Naive thymus-derived CD8-positive, alpha-beta T cell (primary cell): ENCODE measurements at regions not wholly inside any gene's neighbourhood (a gene's known extent, or its start where the extent isn't known, plus 50 kb on each side); places are given as distances from the start of the nearest gene placed in this dataset.

Experiments used
- ATAC-seq, 2 donors: fragments of 150-1000 bp; cut with Tn5 transposase in 1 of 2; sonication (Bioruptor Pico), chemical (Tn5 transposase) in 1 of 2; 1 replicate in 1 of 2; 2 replicates in 1 of 2; pipeline ENCODE4 v1.10.0; 2021; ENCODE audit warnings: mild to moderate bottlenecking in 2 of 2, moderate library complexity in 2 of 2
- POLR2A ChIA-PET: fragments of 350-600 bp; sonication (Branson Sonifier 250); formaldehyde crosslinking; loops from one replicate; lab custom pipeline; 2021; ENCODE audit warnings: antibody characterized with exemption; lab: Charles Lee
- DNase-seq, 10 donors: peaks; one replicate each; pipeline versions ENCODE4 v3.0.0 to v3.0.0-alpha.2; 2020 to 2022
- H3K27ac Mint-ChIP-seq, 10 donors: one replicate each; pipeline ENCODE4 v1.8.0; 2020 to 2022; ENCODE audit warnings: mild to moderate bottlenecking in 10 of 10, mixed read lengths in 10 of 10, moderate library complexity in 4 of 10, inconsistent platforms in 1 of 10
- H3K27me3 Mint-ChIP-seq, 5 donors: one replicate each; pipeline ENCODE4 v1.8.0; 2021 to 2022; ENCODE audit warnings: mixed read lengths in 5 of 5
- H3K36me3 Mint-ChIP-seq, 3 donors: one replicate each; pipeline ENCODE4 v1.8.0; 2020 to 2022; ENCODE audit warnings: mixed read lengths in 3 of 3, mild to moderate bottlenecking in 2 of 3, inconsistent platforms in 1 of 3
- H3K4me1 Mint-ChIP-seq, 4 donors: one replicate each; pipeline ENCODE4 v1.8.0; 2021 to 2022; ENCODE audit warnings: mixed read lengths in 4 of 4
- H3K4me3 Mint-ChIP-seq, 10 donors: one replicate each; pipeline ENCODE4 v1.8.0; 2020 to 2022; ENCODE audit warnings: mild to moderate bottlenecking in 10 of 10, mixed read lengths in 10 of 10, moderate library complexity in 6 of 10, inconsistent platforms in 1 of 10
- H3K9me3 Mint-ChIP-seq, 9 donors: one replicate each; pipeline ENCODE4 v1.8.0; 2020 to 2022; ENCODE audit warnings: mixed read lengths in 9 of 9, mild to moderate bottlenecking in 3 of 9, inconsistent platforms in 1 of 9, moderate library complexity in 1 of 9

DNA sequence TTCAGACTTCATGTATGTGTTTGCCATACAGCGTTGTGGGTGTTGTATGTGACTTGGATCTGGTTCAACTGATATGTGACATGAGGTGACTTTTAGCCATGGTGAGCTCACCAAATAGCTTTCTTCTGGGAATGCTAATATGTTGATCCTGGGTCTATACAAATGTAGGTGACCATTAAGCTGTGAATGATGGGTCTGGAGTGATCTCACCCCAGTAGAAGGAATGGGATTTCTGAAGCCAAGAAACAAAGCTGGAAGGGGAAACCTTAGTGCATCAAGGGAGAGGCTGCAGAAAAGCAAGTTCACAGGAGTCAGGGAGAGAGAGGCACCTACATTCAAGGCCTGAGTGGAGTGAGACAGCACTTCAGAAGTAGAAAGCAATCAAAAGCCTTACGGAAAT lies 421.0 kb upstream of the THRB start:
- Mint-ChIP-seq H3K4me3 (no peak overlapping the region), H3K9me3 (peaks cover 0 to 8% (median 0%) of the 10 kb centered on the region in 9 donors), H3K36me3 (no peaks in the 10 kb centered on the region), H3K27me3 (peaks cover 0 to 3% (median 0%) of the 10 kb centered on the region in 5 donors), H3K4me1 (no peaks in the 10 kb centered on the region), H3K27ac (no peak overlapping the region)
- DNase-seq (no peak), ATAC-seq (no peak)
- POLR2A ChIA-PET, result no interaction called here

DNA sequence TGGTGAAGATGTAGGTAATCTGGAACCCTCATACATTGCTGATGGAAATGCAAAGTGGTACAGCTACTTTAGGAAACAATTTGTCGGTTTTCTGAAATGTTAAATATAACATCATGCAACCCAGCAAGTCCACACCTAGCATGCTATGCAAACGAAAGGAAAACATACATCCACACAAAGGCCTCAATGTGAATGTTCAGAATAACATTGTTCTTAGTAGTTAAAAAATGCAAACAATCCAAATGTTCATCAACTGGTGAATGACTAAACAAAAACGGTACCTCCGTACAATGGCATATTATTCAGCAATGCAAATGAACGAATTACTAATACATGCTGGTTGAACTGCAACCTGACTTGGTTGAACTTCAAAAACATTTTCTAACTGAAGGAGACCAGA lies 423.3 kb upstream of the THRB start:
- peaks cover 0 to 3% (median 0%) of the 10 kb centered on the region in 5 donors for H3K27me3 Mint-ChIP-seq
- H3K9me3 Mint-ChIP-seq, result peaks cover 0 to 11% (median 2%) of the 10 kb centered on the region in 9 donors
- H3K4me3 Mint-ChIP-seq, result no peak overlapping the region
- POLR2A ChIA-PET, result no interaction called here
- no peak for ATAC-seq
- H3K4me1 Mint-ChIP-seq, result no peaks in the 10 kb centered on the region
- no peak for DNase-seq
- no peaks in the 10 kb centered on the region for H3K36me3 Mint-ChIP-seq
- no peak overlapping the region for H3K27ac Mint-ChIP-seq

DNA sequence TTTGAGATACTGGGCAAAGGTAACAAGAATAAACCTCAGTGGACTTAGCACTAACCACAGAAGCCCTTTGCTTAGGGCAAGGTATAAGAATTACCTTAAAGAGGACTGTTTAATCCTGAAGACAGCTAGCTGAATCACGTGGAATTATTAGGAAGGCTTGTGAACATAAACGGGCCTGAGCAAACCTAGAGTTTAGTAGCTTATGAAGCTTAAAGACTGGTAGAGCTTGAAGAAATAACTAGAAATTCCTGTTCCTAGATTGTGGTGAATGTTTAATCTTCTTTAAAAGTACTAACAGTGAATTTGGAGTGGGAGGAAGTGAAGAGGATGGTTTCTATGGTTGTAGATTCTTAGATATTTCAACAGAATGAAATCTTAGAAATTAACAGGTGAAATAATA lies 428.9 kb upstream of the THRB start:
- ATAC-seq (no peak), DNase-seq (no peak)
- Mint-ChIP-seq H3K27ac (no peak overlapping the region), H3K27me3 (no peaks in the 10 kb centered on the region), H3K9me3 (peaks cover 0 to 17% (median 2%) of the 10 kb centered on the region in 9 donors), H3K36me3 (no peaks in the 10 kb centered on the region), H3K4me3 (no peak overlapping the region), H3K4me1 (no peaks in the 10 kb centered on the region)
- POLR2A ChIA-PET, result no interaction called here

DNA sequence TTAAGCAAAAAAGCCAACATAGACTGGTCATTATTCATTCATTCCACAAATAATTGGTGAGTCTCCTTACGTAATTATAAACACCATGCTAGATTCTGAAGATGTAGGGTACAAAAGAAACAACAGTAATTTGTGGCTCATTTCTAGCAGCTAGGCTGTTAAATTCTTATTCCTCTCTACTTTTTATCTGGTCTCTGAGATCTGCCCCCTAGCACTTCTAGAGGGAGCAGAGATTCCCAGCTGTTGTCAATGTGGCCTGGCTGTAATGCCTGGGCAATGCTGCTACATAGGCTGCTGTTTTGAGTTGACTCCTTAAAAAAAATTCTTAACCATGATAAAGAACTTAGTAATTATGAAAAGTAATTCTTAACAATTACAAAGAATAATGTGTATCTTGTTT lies 434.9 kb upstream of the THRB start:
- DNase-seq, result no peak
- H3K36me3 Mint-ChIP-seq, result no peaks in the 10 kb centered on the region
- ATAC-seq, result no peak
- no peaks in the 10 kb centered on the region for H3K27me3 Mint-ChIP-seq
- H3K27ac Mint-ChIP-seq, result no peak overlapping the region
- H3K9me3 Mint-ChIP-seq, result peaks cover 0 to 7% (median 0%) of the 10 kb centered on the region in 9 donors
- POLR2A ChIA-PET, result no interaction called here
- no peak overlapping the region for H3K4me3 Mint-ChIP-seq
- H3K4me1 Mint-ChIP-seq, result no peaks in the 10 kb centered on the region

DNA sequence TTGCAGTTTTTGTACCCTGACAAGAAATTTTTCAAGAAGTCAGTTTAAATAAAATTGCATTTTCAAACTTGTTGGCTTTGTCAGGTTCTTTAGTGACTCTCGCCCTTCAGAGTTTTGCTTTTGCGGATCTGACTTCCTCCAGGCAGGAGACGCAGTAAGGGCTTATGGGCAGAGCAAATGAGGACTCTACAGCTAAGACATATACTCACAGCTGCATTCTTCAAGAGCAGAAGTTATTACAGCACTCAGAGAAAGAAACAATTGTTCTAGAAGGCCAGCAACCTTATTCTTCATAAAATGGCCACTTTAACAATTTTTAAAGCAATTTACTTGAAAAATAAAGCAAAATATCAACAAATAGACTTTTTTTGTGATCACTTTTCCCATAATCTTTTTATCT lies 438.8 kb upstream of the THRB start:
- ATAC-seq (no peak), DNase-seq (no peak)
- POLR2A ChIA-PET, result no interaction called here
- Mint-ChIP-seq H3K36me3 (no peaks in the 10 kb centered on the region), H3K9me3 (peaks cover 0 to 10% (median 0%) of the 10 kb centered on the region in 9 donors), H3K4me1 (no peaks in the 10 kb centered on the region), H3K4me3 (no peak overlapping the region), H3K27ac (no peak overlapping the region), H3K27me3 (no peaks in the 10 kb centered on the region)

DNA sequence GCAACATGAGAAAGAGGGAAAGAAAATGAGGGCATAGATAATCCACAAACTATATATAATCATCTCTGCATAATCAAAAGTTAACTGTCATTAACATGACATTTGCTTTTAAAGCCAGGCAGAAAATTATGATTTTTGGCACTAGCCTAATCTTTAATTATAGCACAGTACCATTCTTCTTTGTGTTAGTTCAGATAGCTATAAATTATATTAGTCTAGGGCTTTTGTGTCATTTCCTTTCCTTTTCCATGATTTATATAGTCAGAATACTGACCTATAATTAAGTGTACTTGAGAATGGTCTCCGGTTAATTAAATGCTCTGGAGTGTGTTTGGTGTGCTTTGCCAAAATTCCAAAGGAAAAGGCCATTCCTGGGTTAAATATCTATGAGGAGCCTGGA lies 441.9 kb upstream of the THRB start:
- Mint-ChIP-seq H3K27me3 (no peaks in the 10 kb centered on the region), H3K36me3 (no peaks in the 10 kb centered on the region), H3K9me3 (peaks cover 0 to 10% (median 0%) of the 10 kb centered on the region in 9 donors), H3K4me3 (no peak overlapping the region), H3K27ac (no peak overlapping the region), H3K4me1 (no peaks in the 10 kb centered on the region)
- POLR2A ChIA-PET, result no interaction called here
- DNase-seq, result no peak
- no peak for ATAC-seq

DNA sequence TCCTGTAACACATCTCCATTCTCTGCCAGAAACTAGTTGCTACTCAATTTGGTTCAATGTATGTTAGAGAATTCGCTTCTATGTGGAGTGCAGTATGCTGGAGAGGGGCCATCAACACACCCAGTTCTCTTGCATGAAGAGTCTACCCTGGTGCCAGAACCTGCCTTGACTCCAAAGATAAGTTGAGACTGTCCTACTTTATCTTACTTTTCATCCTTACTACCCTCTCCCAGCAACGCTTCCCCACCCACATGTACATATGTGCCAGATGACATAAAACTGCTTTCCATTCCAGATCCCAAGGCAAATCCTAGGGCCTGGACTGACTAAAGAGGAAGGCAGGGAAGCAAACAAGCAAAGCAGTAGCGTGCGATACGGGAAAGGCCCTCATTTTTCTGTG lies 442.6 kb upstream of the THRB start:
- ATAC-seq (no peak), DNase-seq (no peak)
- no peak overlapping the region for H3K4me3 Mint-ChIP-seq
- no peaks in the 10 kb centered on the region for H3K27me3 Mint-ChIP-seq
- no peak overlapping the region for H3K27ac Mint-ChIP-seq
- H3K36me3 Mint-ChIP-seq, result no peaks in the 10 kb centered on the region
- peaks cover 0 to 10% (median 0%) of the 10 kb centered on the region in 9 donors for H3K9me3 Mint-ChIP-seq
- POLR2A ChIA-PET, result no interaction called here
- H3K4me1 Mint-ChIP-seq, result no peaks in the 10 kb centered on the region

DNA sequence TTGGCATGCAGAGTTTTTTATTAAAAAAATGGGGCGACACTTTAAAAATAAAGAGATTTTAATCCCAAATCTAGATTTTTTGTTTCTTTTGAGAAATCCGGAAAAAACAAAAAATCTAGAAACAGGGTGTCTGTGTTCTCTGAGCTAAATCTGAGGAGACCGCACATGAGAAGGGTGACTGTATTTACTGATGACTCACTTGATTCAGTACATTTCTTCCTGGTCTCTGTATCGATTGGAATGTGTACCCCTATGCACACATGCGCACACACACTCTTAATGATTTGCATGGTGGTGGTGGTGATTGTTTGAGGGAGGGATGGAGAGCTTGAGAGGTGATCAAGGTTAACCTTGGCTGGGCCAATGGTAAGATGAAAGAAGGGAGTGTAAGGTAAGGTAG lies 443.1 kb upstream of the THRB start:
- no peak overlapping the region for H3K4me3 Mint-ChIP-seq
- ATAC-seq, result no peak
- POLR2A ChIA-PET, result no interaction called here
- H3K27ac Mint-ChIP-seq, result no peak overlapping the region
- no peaks in the 10 kb centered on the region for H3K27me3 Mint-ChIP-seq
- H3K4me1 Mint-ChIP-seq, result no peaks in the 10 kb centered on the region
- DNase-seq, result no peak
- H3K9me3 Mint-ChIP-seq, result peaks cover 0 to 10% (median 0%) of the 10 kb centered on the region in 9 donors
- no peaks in the 10 kb centered on the region for H3K36me3 Mint-ChIP-seq

DNA sequence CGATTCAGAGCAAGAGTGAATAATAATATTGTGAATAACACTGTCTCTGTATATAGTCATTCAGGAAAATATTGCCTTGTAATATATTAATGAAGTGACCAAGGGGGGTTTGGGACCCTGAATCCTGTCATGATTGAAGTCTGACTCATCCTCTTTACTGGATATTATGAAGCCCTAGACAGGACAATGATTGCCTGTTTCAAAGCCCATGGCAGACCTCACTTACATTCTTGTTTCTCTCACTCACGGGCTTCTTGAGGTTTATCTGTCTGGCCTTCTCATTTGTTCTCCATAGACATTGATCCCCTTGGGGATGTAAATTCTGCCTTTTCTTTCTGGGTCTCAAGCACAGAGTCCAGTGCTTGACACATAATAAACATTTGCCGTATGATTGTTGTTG lies 449.3 kb upstream of the THRB start:
- peaks cover 0 to 17% (median 2%) of the 10 kb centered on the region in 9 donors for H3K9me3 Mint-ChIP-seq
- no peaks in the 10 kb centered on the region for H3K36me3 Mint-ChIP-seq
- no peaks in the 10 kb centered on the region for H3K27me3 Mint-ChIP-seq
- no peaks in the 10 kb centered on the region for H3K4me1 Mint-ChIP-seq
- DNase-seq (no peak), ATAC-seq (no peak)
- H3K4me3 Mint-ChIP-seq, result no peak overlapping the region
- no peak overlapping the region for H3K27ac Mint-ChIP-seq
- POLR2A ChIA-PET, result no interaction called here

DNA sequence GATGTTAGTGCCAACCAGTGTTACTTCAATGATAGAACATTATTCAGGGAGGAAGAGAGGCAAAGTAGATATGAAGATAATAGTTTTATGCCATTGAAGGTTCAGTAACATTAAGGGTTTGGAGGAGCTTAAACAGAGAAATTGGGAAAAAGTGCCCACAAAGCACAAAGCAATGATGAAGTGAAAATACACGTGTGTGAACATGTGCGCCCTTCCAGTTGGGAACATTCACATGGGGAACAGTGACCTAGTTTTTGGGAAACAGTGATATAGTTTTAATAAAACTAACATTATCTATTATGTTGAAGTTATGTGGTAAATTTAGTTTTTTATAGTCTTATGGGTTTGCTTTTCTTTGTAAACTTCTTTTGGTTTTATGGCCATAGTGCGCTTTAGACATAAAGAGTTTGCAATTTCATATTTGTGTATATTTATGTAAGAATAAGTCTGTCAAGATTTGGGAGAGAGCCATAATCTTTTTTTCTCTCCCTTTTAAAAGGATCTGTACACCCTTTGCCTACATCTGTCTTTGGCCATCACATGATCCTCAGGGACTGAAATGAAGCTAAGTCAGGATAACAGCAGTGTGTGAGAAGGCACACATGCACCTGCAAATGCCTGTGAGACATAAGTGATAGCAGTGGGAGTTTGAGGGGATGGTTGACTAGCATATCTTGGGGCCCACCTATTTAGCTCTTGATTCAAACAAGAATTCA lies 450.3 kb upstream of the THRB start:
- POLR2A ChIA-PET, result no interaction called here
- Mint-ChIP-seq H3K27me3 (no peaks in the 10 kb centered on the region), H3K9me3 (peaks cover 0 to 17% (median 2%) of the 10 kb centered on the region in 9 donors), H3K36me3 (no peaks in the 10 kb centered on the region), H3K27ac (no peak overlapping the region), H3K4me1 (no peaks in the 10 kb centered on the region), H3K4me3 (no peak overlapping the region)
- no peak for ATAC-seq
- no peak for DNase-seq

DNA sequence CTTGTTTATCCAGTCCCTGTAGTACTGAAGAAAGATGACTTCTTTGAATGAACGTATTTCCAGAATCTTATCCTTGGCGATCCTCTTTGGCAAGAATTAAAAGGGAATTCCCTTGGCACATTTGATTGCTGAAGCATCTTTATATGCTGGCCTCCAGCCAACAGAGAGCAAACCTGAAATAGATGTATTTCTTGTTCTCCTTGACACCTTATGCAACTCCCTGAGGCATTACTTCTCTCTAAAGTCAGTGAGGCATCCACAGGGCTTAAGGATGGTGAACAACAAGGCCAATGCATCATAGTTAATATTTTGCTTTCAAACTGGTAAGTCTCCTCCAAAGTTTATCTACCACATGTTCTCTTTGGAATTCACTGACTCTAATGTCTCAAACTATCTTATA lies 450.9 kb upstream of the THRB start:
- Mint-ChIP-seq H3K36me3 (no peaks in the 10 kb centered on the region), H3K27ac (no peak overlapping the region), H3K27me3 (peaks cover 0 to 2% (median 0%) of the 10 kb centered on the region in 5 donors), H3K4me3 (no peak overlapping the region), H3K9me3 (peaks cover 0 to 17% (median 2%) of the 10 kb centered on the region in 9 donors), H3K4me1 (no peaks in the 10 kb centered on the region)
- POLR2A ChIA-PET, result no interaction called here
- DNase-seq (no peak), ATAC-seq (no peak)

DNA sequence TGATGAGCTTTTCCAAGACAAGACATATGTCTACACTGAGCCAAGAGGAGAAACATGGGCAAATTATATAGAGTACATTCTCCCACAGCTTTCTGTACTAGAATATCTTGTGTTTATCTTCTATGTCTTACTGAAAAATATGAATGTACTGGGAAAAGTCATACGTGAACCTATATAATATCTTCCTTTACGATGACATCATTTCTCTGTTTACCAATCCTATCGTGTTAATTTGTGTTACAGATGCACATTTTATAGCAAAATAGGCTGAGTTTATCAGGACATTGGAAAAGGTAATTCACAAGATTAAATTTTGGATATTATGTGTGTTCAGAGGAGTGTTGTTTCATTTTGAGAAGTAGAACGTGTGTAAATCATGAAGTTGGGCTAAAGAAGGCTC lies 452.5 kb upstream of the THRB start:
- POLR2A ChIA-PET, result no interaction called here
- no peaks in the 10 kb centered on the region for H3K4me1 Mint-ChIP-seq
- H3K4me3 Mint-ChIP-seq, result no peak overlapping the region
- peaks cover 0 to 2% (median 0%) of the 10 kb centered on the region in 5 donors for H3K27me3 Mint-ChIP-seq
- H3K9me3 Mint-ChIP-seq, result peaks cover 0 to 17% (median 2%) of the 10 kb centered on the region in 9 donors
- ATAC-seq, result no peak
- H3K27ac Mint-ChIP-seq, result no peak overlapping the region
- DNase-seq, result no peak
- no peaks in the 10 kb centered on the region for H3K36me3 Mint-ChIP-seq

DNA sequence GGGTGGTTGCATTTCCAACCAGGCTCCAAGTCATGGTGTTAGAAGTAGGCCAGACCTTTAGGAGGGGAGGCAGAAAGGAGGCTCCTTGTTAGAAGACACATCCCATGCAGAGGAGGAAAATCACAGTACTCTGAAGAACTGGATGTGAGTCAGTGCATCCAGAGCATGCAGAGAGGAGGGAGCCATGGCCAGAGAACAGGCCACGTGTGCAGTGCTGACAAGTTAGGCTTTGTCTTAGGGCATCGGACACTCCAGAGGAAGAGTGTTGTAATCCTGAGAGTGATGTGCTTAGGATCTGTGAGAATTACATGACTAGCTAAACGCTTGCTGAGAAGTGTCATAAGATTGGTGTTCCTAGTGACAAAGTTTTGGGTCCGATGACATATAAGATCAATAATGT lies 456.5 kb upstream of the THRB start:
- DNase-seq (no peak), ATAC-seq (no peak)
- Mint-ChIP-seq H3K36me3 (no peaks in the 10 kb centered on the region), H3K4me1 (no peaks in the 10 kb centered on the region), H3K27me3 (peaks cover 0 to 4% (median 2%) of the 10 kb centered on the region in 5 donors), H3K4me3 (no peak overlapping the region), H3K9me3 (peaks cover 0 to 9% (median 2%) of the 10 kb centered on the region in 9 donors), H3K27ac (no peak overlapping the region)
- POLR2A ChIA-PET, result no interaction called here

DNA sequence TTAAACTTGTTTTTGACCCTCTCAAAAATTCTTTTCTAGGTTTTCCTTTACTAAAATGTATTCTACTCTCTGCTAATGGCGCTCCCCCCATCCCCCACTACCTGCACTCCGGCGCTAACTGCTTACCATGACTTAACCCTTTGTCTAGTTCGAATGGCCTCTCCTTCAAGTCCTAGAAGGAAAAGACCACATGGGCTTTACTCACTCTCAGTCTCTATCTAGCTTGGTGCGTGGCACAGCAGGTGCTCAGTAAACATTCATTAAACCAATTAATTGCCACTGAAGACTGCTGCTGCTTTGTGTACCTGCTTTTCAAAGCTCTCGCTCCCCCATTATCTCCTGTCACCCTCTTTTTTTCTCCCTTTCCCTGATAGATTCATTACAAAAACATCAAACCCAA lies 457.7 kb upstream of the THRB start:
- no peak for DNase-seq
- H3K9me3 Mint-ChIP-seq, result peaks cover 0 to 9% (median under 1%) of the 10 kb centered on the region in 9 donors
- H3K4me1 Mint-ChIP-seq, result no peaks in the 10 kb centered on the region
- ATAC-seq, result no peak
- H3K4me3 Mint-ChIP-seq, result no peak overlapping the region
- no peaks in the 10 kb centered on the region for H3K36me3 Mint-ChIP-seq
- POLR2A ChIA-PET, result no interaction called here
- peaks cover 0 to 4% (median 2%) of the 10 kb centered on the region in 5 donors for H3K27me3 Mint-ChIP-seq
- no peak overlapping the region for H3K27ac Mint-ChIP-seq
